Muscle of arm (tissue), 1 donor: ENCODE measurements at regions not wholly inside any gene's neighbourhood (a gene's known extent, or its start where the extent isn't known, plus 50 kb on each side); places are given as distances from the start of the nearest gene placed in this dataset.

Experiments used
- DNase-seq: peaks from one replicate; pipeline ENCODE4 v3.0.0-alpha.2; 2013

DNA sequence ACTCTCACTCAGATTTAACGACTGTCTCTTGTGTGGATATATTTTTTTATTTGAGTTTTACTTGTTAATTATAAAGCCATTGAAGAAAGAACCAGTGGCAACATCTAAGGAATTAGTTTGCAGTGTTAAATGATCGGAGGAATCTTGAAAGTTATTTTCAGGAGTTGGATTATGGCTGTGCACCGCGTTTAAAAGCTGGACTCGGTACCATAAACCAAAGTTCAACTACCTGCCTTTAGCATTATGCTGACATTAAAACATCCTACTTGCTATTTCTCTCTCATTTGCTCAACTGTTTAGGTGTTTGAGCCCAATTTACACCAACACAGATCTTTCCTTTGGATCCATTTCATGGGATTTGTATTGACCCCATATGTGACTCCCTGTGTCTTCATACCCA is 289.4 kb upstream of the SASH1 start:
- DNase-seq, result no peak

DNA sequence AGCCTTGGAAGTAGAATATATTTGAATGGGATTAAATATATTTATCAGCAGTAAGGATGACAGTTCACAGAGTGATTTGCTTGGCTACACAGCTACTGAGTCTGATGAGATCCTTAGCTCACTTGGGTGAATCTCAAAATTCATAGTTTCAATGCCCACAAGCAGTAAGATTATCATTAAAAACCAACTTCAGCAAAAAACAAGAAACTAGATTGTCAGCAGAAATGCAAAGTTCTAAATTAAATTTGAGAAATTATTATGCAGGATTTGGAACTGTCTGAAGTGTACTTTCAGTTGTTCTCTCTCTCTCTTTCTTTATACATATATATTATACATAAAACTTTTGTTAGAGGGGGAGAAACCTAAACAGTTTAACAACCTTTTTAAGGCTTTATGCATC is 288.8 kb upstream of the SASH1 start:
- no peak for DNase-seq

DNA sequence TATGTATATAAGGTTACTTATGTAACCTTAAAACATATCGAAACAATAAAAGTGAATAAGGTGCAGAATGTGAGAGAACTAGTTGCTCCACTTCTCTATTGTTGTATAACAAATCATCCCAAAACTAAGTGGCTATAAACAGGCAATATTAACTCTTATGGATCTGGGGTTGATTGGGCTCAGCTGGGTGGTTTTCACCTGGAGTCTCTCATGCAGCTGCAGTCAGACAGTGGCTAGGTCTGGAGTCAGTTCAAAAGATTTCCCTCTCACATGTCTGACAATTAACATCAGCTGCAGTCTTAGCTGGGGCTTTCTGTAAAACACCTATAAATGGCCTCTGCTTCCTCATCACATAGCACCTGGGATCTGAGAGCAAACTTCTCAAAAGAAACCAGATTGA is 288.4 kb upstream of the SASH1 start:
- DNase-seq, result no peak

DNA sequence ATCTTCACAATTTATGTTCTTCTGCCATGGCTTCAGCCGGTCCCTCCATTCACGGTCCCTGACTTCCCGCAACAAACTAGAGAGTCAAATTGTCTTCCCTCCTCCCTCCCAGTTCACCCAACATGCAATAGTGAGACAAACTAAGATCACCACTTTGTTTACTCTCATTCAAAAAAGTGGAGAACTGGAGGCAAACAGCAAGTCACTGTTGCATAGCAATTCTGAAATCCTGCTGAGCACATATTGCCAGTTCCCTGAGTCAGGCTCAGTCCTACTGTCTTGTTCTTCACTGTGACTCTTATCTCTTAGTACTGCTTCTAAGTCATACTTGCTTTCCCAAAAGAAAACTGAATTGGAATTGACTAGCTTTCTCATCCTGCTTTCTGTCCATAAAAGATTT is 287.2 kb upstream of the SASH1 start:
- DNase-seq, result no peak

DNA sequence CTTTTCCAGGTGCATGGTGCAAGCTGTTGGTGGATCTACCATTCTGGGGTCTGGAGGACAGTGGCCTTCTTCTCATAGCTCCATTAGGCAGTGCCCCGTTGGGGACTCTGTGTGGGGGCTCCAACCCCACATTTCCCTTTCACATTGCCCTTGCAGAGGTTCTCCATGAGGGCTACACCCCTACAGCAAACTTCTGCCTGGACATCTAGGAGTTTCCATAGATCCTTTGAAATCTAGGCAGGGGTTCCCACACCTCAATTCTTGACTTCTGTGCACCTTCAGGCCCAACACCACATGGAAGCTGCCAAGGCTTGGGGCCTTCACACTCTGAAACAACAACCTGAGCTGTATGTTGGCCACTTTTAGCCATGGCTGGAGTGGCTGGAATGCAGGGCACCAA is 282.8 kb upstream of the SASH1 start:
- no peak for DNase-seq

DNA sequence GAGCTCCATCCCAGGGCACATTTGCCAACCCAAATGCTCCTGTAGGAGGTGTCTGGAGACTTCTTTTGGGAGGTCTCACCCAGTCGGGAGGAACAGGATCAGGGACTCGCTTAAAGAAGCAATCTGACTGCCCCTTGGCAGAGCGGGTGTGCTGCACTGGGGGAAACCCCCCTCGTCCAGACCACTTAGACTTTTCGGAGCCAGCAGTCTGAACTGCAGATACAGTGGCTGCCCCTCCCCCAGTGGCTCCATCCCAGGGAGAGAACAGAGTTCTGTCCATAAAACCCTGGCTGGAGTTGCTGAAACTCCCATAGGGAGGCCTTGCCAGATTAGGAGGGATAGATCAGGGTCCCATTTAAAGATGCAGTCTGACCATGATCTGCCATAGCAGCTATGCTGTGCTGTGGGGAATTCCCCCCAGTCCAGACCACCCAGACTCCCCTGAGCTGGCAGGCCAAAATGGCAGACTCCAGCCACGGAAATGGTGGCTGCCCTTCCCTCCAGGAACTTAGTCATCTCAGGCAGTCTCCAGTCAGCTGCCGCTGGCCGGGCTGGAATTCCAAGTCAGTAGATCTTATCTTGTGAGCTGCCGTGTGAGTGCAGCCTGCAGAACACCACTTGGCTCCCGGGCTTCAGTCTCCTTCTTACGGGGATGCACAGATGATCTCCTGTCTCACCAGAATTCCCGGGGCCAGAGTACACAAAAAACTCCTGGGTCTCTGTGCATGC is 278.1 kb upstream of the SASH1 start:
- no peak for DNase-seq

DNA sequence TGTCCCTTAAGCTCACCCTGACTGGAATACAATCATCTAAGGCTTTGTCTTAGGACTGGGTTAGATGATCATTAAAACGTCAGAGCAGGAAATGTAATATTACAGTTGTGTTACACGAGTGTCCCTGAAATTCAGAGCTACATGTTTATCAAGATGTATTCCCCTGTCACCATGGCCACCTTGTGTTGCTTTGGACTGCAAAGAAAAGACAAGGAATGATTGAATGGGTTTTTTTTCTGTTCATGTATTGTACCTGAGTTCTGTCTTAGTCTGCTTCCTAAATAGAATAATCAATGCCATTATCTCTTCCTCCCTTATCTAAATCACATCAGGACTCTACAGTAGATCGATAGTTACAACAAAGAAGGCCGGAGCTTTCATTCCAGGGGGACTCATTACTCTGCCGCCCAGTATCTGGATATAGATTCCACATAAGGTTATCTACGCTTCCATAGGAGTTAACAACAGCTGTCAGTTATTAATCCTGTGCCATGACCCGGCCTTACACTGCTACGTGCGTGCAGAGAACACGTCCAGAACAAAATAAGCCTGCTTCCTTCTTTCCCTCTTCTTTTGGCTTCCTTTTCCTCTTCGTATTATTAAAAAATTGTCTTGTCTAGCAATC is 274.1 kb upstream of the SASH1 start:
- DNase-seq, result no peak

DNA sequence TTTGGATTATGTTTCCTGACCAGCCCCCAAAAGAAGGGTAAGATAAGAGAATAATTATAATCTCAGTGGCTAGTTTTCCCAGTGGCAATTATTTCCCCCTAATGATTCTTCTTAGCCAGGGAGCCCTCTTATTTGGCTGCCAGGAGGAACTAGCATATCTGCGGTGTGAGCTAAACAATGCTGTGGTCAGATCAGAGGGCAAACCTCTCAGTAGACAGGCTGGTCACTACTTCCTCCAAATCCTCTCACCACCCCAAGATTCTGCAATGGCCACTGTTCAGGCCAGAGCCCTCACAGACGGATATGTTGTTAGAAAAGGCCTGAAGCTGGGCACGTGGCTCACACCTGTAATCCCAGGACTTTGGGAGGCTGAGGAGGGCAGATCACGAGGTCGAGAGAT is 273.4 kb upstream of the SASH1 start:
- DNase-seq, result no peak

DNA sequence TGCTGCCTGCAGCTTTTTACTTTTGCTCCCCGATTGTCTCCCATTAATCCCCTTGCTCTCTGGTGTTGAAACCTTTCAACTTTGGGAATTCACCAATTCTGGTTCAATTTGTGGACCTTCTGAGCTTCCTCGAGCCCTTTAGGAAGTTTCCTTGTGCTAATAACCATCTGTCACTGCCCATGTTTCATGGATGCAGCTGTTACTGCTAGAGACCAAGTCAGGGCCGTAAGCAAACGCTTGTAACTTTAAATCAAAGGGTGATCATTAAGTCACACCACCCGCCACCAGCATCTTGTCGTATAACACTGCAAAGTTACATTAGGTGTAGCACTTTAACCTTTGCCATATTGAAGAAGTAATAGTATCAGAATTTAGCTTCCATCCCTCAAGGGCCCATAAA is 268.3 kb upstream of the SASH1 start:
- no peak for DNase-seq

DNA sequence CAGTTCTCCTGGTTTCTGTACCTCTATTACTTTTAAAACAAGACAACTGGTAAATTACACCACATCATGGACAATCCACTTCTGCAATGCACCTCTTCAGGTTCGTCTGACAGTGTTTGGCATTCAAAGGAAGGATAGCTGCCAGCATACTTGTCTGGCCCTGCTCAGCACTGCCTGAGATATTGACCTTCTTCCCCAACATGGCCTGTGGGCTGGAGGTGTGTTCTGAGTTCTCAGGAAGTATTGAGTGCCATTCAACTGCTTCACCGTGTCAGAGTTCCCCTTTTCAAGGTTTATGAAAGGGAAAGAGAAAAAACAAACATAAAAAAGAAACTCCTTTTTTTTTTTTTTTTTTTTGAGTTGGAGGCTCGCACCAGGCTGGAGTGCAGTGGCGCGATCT is 267.9 kb upstream of the SASH1 start:
- no peak for DNase-seq

DNA sequence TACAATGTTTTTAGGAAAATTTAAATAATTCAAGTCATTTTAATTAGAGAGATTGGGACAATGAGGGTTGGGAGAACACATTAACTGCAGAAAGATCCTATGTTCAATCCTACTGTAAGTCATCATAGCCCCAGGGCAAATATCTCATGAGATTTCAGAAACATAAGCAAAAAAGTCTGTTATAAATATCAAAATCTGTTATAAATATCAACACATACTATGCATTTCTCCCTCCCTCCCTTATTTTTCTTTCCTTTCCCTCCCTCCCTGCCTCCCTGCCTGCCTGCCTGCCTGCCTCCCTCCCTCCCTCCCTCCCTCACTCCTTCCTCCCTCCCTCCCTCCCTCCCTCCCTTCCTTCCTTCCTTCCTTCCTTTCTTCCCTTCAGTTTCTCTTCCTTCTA is 267.3 kb upstream of the SASH1 start:
- no peak for DNase-seq

DNA sequence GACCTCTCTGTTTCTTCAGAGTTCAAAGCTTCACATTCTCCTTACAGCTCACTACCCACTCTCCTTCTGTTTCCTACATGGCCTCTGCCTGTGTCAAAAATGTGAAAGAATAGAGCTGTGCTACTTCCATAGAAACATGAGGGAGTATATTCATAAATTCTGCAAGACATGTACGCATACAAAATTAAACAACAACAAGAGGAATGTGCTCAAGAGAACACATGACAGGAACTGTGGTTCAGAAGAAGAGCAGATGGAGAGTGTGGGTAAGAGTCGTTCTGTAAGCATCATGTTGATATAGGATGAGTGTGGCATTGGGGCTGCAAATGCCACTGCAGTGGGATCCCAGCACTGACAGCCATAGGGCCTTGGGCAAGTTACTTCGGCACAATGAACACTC is 266.6 kb upstream of the SASH1 start:
- no peak for DNase-seq

DNA sequence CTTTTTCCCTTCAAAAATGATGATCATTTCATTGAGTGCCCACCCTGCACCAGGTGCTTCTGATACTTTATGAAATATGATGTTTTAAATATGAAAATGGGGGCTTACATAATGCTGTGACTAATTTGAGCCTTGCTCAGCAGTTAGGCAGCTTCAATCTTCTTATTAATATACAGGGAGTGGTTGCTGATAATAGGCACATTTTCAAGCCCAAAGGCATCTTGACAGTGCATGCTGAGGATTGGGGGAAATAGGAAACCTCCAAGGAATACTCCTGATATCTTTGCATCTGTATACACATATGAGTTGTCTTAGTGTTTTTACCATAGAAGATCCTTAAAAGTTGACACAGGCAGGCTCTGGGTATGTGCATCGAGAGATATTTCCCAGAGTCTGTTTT is 262.3 kb upstream of the SASH1 start:
- no peak for DNase-seq

DNA sequence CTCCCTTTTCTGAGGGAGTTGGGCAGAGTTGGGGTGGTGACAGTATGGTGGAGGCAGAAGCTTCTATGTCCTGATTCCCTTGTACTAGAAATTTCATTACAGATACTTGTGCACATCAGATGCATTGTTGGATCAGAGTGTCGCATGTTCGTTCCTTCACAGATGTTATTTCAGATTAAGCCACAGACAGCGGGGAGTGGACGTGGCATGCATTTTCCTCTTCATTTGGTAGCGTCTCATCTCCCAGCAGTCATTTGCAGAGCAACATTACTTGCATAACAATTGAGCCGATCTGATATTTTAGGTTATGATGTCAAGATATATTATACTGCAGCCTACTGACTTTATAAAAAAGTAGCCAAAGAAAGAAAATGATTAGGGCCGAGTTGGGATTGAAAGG is 261.6 kb upstream of the SASH1 start:
- DNase-seq, result no peak

DNA sequence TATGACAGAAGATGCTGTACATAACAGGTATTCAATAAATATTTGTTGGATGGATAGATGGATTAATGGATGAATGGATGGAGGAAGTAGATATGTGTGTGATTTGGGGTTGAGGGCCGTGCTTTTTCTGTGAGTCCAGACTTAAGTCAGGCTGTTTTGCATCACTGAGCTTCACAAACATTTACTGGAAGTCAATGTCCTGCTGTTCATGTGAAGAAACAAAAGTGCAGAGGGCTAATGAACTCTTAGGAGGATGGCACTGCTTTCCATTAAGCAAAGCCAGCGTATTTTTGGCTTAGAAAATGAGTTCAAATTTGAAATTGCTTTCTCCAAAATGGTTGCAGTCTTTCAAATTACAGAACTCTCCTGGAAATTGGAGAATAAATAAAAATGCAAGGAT is 260.6 kb upstream of the SASH1 start:
- no peak for DNase-seq

DNA sequence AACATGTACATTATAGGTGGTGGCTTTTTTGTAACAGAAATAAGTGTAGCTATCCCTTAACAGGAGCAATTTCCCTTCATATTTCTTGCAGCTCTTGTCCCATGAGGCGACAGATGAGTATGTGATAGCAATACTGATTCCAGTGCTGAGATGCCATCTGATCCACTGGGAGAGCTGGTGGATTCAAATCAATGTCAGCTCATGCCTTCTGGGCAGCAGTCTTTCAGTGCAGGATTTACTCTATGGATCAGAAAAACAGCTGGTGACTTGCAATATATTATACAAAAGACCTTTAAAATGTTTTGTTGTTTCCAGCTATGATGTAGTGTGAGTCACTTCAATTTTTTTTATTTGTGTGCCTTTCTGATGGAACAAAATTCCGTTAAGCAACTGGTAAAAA is 259.9 kb upstream of the SASH1 start:
- DNase-seq, result no peak

DNA sequence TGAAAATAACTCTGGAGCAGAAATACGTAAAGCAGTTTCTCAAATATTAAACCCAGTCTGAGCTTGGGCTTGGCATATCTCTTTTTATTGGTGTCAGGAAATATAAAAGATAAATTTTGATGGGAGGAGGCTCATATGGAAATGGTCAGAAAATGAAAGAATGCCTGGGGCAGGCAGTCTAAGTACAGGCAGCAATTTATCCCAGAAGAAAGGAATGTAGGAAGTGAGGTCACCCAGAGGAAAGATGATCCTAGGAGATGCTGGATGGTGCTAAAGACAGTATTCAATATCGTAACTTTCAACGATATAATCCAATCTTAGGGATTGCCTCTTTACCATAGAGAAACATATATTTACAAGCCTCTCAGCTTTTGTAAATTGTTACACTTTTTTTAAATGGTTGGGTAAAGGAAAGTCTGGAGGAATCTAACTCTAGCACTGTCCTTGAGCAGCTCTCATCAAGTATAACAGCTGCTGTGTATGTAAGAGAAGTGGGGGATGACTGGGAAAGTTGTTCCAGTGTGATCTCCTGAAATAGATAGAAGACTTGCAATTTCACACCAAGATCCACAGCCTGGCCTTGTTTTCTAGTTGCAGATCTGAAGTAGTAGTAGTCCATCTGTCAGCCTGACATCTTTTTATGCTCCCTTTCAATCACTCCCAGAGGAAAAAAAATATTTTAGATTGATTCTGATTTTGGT is 256.9 kb upstream of the SASH1 start:
- DNase-seq, result no peak

DNA sequence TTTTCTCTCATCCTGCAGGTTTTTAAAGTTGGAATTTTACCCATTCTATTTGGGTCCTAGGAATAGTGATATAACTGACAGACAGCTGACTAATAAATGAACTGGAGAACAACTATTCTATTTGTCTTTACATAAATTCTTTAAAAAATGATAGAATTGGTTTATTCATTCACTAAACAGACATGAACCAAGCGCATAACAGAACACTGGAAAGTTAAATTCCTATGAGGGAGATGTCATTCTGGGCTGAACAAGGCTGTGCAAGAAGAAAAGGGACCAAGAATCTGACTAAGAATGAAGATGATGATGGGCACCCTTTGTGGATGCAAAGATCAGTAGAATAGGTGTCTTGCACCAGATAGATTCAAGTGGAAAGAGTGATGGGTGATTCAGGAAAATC is 256.3 kb upstream of the SASH1 start:
- DNase-seq, result no peak

DNA sequence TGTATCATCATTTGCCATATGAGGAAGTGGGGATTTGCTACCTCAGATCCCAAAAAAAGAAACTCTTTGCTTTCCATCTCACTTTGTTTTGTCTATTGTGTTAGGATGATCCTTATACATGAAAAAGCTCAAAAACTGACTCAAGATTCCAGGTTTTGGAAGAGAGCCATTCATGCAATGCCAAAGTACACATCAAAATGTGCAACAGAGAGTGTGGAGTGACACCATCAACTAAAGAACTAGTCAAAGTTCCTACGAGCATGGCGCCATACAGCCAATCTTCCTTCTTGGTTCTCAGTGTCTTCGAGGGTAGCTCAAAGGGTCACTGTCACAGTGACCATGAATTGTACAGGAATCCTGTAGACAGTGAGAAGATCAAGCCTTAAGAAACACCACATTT is 255.8 kb upstream of the SASH1 start:
- no peak for DNase-seq

DNA sequence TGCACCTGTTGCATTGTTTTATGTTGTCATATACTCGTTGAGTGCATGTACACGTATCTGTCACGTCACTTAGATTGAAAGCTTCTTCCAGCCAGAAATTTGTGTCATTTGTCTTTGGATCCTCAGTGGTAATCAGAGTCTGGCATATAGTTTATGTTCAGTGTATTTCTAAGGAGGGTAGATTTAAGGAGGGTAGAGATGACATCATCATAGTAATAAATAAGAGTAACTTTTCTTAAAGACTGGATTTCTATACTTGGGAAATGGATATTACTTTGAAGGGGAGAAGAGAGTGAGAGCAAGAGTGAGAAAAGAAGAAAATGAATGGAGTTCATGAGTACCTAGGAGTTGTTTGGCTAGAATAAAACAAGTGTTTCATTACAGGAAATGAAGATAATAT is 255.0 kb upstream of the SASH1 start:
- no peak for DNase-seq

DNA sequence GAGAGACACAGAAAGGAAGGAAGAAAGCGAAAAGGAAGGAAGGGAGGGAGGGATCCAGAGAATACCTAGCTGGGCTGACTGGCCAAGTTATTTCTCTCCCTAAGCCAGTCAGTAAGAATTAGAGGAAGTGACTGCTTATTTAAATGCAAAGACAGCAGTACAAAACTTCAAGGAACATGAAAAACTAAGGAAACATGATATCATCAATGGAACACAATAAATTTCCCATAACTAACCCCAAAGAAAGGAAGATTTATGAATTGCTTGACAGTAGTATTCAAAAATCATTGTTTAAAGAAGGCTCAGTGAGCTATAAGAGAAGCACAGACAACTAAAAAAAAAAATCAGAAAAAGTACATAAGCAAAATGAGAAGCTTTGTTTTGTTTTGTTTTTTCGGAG is 252.3 kb upstream of the SASH1 start:
- no peak for DNase-seq

DNA sequence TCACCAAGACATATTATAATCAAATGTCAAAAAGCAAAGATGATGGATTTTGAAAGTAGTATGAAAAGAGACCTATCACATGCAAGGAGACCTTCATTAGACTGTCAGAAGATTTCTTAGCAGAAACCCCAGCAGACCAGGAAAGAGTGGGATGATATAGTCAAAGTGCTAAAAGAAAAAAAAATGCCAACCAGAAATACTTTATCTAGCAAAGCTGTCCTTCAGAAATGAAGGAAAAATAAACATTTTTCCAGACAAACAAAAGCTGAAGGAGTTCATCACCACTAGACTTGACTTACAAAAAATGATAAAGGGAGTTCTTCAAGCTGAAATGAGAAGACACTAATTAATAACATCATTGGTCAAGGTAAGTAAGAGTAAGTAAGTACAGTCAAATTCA is 251.2 kb upstream of the SASH1 start:
- no peak for DNase-seq

DNA sequence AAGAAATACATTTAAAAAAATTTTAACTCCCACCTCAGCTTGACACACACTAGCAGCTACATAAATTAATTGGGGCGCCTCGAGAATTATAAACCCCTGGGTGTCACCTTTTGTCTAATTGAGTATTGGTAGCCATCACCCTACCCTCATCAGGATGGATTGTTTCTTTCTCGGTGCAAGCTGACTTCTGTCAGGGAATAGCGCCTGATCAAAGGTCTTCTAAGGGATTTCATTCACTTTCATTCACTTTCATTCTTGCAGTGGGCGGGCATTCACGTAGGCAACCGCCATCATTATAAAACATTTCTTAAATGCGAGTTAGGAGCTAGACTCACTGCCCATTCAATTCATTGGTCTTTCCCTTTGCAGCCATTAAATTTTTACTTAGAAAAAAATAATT is 239.2 kb upstream of the SASH1 start:
- no peak for DNase-seq

DNA sequence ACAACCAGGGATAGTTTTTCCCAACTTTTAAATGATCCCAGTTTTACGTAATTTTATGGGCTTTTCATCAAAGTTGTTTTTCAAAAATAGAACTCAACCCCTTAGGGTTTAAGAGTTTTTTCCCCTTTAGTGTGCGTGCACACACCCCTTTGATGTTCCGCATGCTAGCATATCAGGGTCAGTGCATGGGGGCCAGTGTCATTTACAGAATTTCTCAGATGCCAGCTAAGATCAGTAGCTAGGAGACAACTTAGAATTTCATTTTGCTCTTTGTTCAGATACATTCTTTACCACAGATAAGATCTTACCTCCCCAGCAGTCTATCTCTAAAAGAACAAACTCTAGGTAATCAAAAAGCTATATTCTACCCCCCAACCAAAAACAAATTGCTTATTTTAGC is 238.5 kb upstream of the SASH1 start:
- no peak for DNase-seq
